ENCODE measurements at regions not wholly inside any gene's neighbourhood (a gene's known extent, or its start where the extent isn't known, plus 50 kb on each side); places are given as distances from the start of the nearest gene placed in this dataset.

GRCh38 chr1:37410105-37410504 lies 64.3 kb upstream of the ZC3H12A start:
- TF ChIP-seq, protein P1, sequence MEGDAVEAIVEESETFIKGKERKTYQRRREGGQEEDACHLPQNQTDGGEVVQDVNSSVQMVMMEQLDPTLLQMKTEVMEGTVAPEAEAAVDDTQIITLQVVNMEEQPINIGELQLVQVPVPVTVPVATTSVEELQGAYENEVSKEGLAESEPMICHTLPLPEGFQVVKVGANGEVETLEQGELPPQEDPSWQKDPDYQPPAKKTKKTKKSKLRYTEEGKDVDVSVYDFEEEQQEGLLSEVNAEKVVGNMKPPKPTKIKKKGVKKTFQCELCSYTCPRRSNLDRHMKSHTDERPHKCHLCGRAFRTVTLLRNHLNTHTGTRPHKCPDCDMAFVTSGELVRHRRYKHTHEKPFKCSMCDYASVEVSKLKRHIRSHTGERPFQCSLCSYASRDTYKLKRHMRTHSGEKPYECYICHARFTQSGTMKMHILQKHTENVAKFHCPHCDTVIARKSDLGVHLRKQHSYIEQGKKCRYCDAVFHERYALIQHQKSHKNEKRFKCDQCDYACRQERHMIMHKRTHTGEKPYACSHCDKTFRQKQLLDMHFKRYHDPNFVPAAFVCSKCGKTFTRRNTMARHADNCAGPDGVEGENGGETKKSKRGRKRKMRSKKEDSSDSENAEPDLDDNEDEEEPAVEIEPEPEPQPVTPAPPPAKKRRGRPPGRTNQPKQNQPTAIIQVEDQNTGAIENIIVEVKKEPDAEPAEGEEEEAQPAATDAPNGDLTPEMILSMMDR (conservative IDR thresholded peaks at IDR 0.05; ENCODE audit: low read depth in 2 of 2), result no peak
- TF ChIP-seq EZH2 (IDR thresholded peaks at IDR 0.05; ENCODE audit: low read depth, unreplicated experiment) (no peak), POLR2AphosphoS5 (IDR thresholded peaks at IDR 0.05; ENCODE audit: low read depth) (no peak), EZH2phosphoT487 (IDR thresholded peaks at IDR 0.05; ENCODE audit: unreplicated experiment) (no peak)
